Naive thymus-derived CD8-positive, alpha-beta T cell (primary cell): ENCODE measurements at regions not wholly inside any gene's neighbourhood (a gene's known extent, or its start where the extent isn't known, plus 50 kb on each side); places are given as distances from the start of the nearest gene placed in this dataset.
"Not testable (repeated sequence)": the region's sequence is repeated elsewhere in the genome, so short reads cannot be mapped to it uniquely, and the experiment has no call there.

ENCODE experiments used
- ATAC-seq, 2 donors: fragments of 150-1000 bp; cut with Tn5 transposase in 1 of 2; sonication (Bioruptor Pico), chemical (Tn5 transposase) in 1 of 2; 1 replicate in 1 of 2; 2 replicates in 1 of 2; pipeline ENCODE4 v1.10.0; 2021; ENCODE audit warnings: mild to moderate bottlenecking in 2 of 2, moderate library complexity in 2 of 2
- POLR2A ChIA-PET: fragments of 350-600 bp; sonication (Branson Sonifier 250); formaldehyde crosslinking; loops from one replicate; lab custom pipeline; 2021; ENCODE audit warnings: antibody characterized with exemption; lab: Charles Lee
- DNase-seq, 10 donors: peaks; one replicate each; pipeline versions ENCODE4 v3.0.0 to v3.0.0-alpha.2; 2020 to 2022
- H3K27ac Mint-ChIP-seq, 10 donors: one replicate each; pipeline ENCODE4 v1.8.0; 2020 to 2022; ENCODE audit warnings: mild to moderate bottlenecking in 10 of 10, mixed read lengths in 10 of 10, moderate library complexity in 4 of 10, inconsistent platforms in 1 of 10
- H3K27me3 Mint-ChIP-seq, 5 donors: one replicate each; pipeline ENCODE4 v1.8.0; 2021 to 2022; ENCODE audit warnings: mixed read lengths in 5 of 5
- H3K36me3 Mint-ChIP-seq, 3 donors: one replicate each; pipeline ENCODE4 v1.8.0; 2020 to 2022; ENCODE audit warnings: mixed read lengths in 3 of 3, mild to moderate bottlenecking in 2 of 3, inconsistent platforms in 1 of 3
- H3K4me1 Mint-ChIP-seq, 4 donors: one replicate each; pipeline ENCODE4 v1.8.0; 2021 to 2022; ENCODE audit warnings: mixed read lengths in 4 of 4
- H3K4me3 Mint-ChIP-seq, 10 donors: one replicate each; pipeline ENCODE4 v1.8.0; 2020 to 2022; ENCODE audit warnings: mild to moderate bottlenecking in 10 of 10, mixed read lengths in 10 of 10, moderate library complexity in 6 of 10, inconsistent platforms in 1 of 10
- H3K9me3 Mint-ChIP-seq, 9 donors: one replicate each; pipeline ENCODE4 v1.8.0; 2020 to 2022; ENCODE audit warnings: mixed read lengths in 9 of 9, mild to moderate bottlenecking in 3 of 9, inconsistent platforms in 1 of 9, moderate library complexity in 1 of 9

DNA sequence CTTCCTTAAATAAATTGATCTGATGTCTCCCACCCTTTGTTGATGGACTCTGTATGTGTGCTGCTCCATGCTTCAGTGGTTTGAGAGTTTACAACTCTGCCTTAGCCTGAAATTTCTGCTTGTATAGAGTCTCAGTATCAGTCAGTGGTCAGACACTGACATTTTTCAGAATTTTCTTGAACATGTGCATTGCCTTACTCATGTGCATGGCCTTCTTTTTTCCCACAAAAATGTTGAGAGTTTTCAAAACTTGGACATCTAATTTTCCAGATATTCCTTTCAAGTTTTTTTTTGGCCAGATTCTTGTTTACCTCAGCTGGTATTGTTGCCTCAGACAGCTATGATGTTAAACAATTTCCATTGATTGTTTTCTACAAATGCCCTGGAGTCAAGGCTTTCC is 427.1 kb upstream of the CHD1 start:
- Mint-ChIP-seq H3K27me3 (no peaks in the 10 kb centered on the region), H3K27ac (no peak overlapping the region), H3K4me1 (no peaks in the 10 kb centered on the region), H3K4me3 (no peak overlapping the region), H3K36me3 (no peaks in the 10 kb centered on the region), H3K9me3 (peaks cover 2 to 10% (median 5%) of the 10 kb centered on the region in 9 donors)
- no peak for ATAC-seq
- POLR2A ChIA-PET, result no interaction called here
- no peak for DNase-seq

GRCh38 chr5:99349787-99350186 is 421.0 kb upstream of the CHD1 start:
- Mint-ChIP-seq H3K27me3 (no peaks in the 10 kb centered on the region), H3K4me3 (no peak overlapping the region), H3K9me3 (peaks cover 0 to 11% (median 3%) of the 10 kb centered on the region in 9 donors), H3K36me3 (no peaks in the 10 kb centered on the region), H3K27ac (no peak overlapping the region), H3K4me1 (no peaks in the 10 kb centered on the region)
- DNase-seq (no peak), ATAC-seq (no peak)
- POLR2A ChIA-PET, result no interaction called here

DNA sequence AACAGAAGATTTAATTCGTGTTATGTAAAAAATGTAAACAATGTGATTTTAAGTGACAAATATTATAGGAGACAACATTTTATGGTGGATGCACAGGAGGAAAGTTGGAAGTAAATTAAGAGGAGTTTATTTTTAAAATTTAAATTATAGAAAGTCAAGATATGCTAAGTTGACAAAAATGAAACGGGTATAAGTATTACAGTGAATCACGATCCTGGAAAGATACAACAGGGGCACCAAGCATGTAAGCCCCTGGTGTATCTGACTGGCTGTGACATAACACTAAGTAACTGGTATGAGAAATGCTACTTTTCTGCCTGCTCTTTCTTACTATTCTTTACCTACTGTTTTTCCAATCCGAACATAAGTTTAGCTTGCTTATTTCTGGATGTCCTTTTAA is 419.8 kb upstream of the CHD1 start:
- peaks cover 0 to 8% (median 0%) of the 10 kb centered on the region in 9 donors for H3K9me3 Mint-ChIP-seq
- H3K4me1 Mint-ChIP-seq, result no peaks in the 10 kb centered on the region
- no peak overlapping the region for H3K4me3 Mint-ChIP-seq
- H3K27ac Mint-ChIP-seq, result no peak overlapping the region
- POLR2A ChIA-PET, result no interaction called here
- no peaks in the 10 kb centered on the region for H3K36me3 Mint-ChIP-seq
- H3K27me3 Mint-ChIP-seq, result no peaks in the 10 kb centered on the region
- DNase-seq, result no peak
- no peak for ATAC-seq

- H3K27ac Mint-ChIP-seq, H3K36me3 Mint-ChIP-seq, POLR2A ChIA-PET, H3K4me1 Mint-ChIP-seq, ATAC-seq, DNase-seq, H3K27me3 Mint-ChIP-seq, H3K4me3 Mint-ChIP-seq: not testable (repeated sequence)
- peaks cover 9 to 43% (median 22%) of the 10 kb centered on the region in 9 donors for H3K9me3 Mint-ChIP-seq
These were observed 411.0 kb upstream of the CHD1 start for GRCh38 chr5:99339758-99340157.

DNA sequence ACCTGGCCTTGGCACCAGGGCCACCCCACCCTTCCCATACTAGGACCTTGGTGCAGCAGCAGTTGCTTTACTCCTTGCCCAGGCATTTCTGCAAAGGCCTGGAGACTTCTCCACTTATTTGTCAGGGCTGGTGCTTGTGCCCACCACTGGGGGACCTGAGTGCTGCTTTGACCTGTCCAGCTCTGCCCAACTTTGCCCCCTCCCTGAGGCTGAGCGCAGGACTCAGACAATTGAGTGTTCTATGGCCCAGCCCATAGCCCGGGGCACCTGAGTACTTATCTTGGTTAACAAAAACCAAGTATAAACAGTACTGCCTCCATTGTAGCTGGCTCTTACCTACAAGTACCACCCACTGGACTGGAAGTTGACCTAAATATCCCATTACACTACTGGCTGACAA is 406.1 kb upstream of the CHD1 start:
- Mint-ChIP-seq H3K27me3 (no peaks in the 10 kb centered on the region), H3K4me1 (no peaks in the 10 kb centered on the region), H3K36me3 (peaks cover 0 to 11% (median 0%) of the 10 kb centered on the region in 3 donors), H3K4me3 (no peak overlapping the region), H3K9me3 (peaks cover 9 to 46% (median 16%) of the 10 kb centered on the region in 9 donors), H3K27ac (no peak overlapping the region)
- ATAC-seq (no peak), DNase-seq (no peak)
- POLR2A ChIA-PET, result no interaction called here

- peaks cover 0 to 5% (median 0%) of the 10 kb centered on the region in 3 donors for H3K36me3 Mint-ChIP-seq
- H3K9me3 Mint-ChIP-seq, result peaks cover 0 to 21% (median 8%) of the 10 kb centered on the region in 9 donors
- no peaks in the 10 kb centered on the region for H3K27me3 Mint-ChIP-seq
- no peak for DNase-seq
- no peak overlapping the region for H3K4me3 Mint-ChIP-seq
- H3K27ac Mint-ChIP-seq, result no peak overlapping the region
- no peaks in the 10 kb centered on the region for H3K4me1 Mint-ChIP-seq
- POLR2A ChIA-PET, result no interaction called here
- ATAC-seq, result no peak
These were observed 402.3 kb upstream of the CHD1 start for GRCh38 chr5:99331061-99331460.

- H3K36me3 Mint-ChIP-seq, result no peaks in the 10 kb centered on the region
- ATAC-seq (no peak), DNase-seq (no peak)
These were observed 391.6 kb upstream of the CHD1 start for GRCh38 chr5:99320436-99320835.

GRCh38 chr5:99317136-99317535 is 388.3 kb upstream of the CHD1 start:
- Mint-ChIP-seq H3K36me3 (no peaks in the 10 kb centered on the region), H3K4me3 (no peak overlapping the region)

More at GRCh38 chr5:99320436-99320835, 391.6 kb upstream of the CHD1 start:
- POLR2A ChIA-PET, result no interaction called here
- no peaks in the 10 kb centered on the region for H3K27me3 Mint-ChIP-seq
- H3K27ac Mint-ChIP-seq, result no peak overlapping the region
- H3K4me1 Mint-ChIP-seq, result peaks cover 0 to 2% (median 0%) of the 10 kb centered on the region in 4 donors
- H3K9me3 Mint-ChIP-seq, result peaks cover 0 to 16% (median 2%) of the 10 kb centered on the region in 9 donors
- H3K4me3 Mint-ChIP-seq, result no peak overlapping the region

DNA sequence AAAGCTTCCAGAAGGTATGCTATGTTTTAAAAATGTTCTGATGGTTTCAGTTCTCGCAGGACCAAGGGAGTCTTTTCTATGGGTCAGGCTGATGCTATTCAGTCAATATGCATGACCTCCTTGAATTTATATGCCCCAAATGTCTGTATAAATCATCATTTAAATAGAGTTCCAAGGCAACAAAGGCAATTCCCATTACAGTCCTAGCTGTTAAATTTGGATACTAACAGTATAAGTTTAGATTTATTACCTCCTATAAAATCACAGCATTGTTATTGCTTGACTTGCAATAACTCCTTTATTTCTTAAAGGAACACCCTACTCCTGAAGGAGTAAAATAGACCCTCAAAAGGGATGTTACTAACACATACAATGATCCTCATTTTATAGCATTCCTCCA is 387.7 kb upstream of the CHD1 start:
- Mint-ChIP-seq H3K4me3 (no peak overlapping the region), H3K4me1 (peaks cover 0 to 2% (median 0%) of the 10 kb centered on the region in 4 donors), H3K27me3 (no peaks in the 10 kb centered on the region), H3K9me3 (peaks cover 0 to 16% (median 0%) of the 10 kb centered on the region in 9 donors), H3K36me3 (no peaks in the 10 kb centered on the region), H3K27ac (no peak overlapping the region)
- DNase-seq, result no peak
- ATAC-seq, result no peak
- POLR2A ChIA-PET, result no interaction called here

More at GRCh38 chr5:99317136-99317535, 388.3 kb upstream of the CHD1 start:
- POLR2A ChIA-PET, result no interaction called here
- DNase-seq, result no peak
- Mint-ChIP-seq H3K4me1 (peaks cover 0 to 2% (median 0%) of the 10 kb centered on the region in 4 donors), H3K9me3 (peaks cover 0 to 16% (median 0%) of the 10 kb centered on the region in 9 donors), H3K27me3 (no peaks in the 10 kb centered on the region), H3K27ac (no peak overlapping the region)
- ATAC-seq, result no peak

GRCh38 chr5:99315413-99316183 is 386.8 kb upstream of the CHD1 start:
- POLR2A ChIA-PET, result no interaction called here
- Mint-ChIP-seq H3K27me3 (no peaks in the 10 kb centered on the region), H3K36me3 (no peaks in the 10 kb centered on the region), H3K27ac (no peak overlapping the region), H3K9me3 (peaks cover 0 to 16% (median 0%) of the 10 kb centered on the region in 9 donors), H3K4me3 (no peak overlapping the region), H3K4me1 (peaks cover 0 to 2% (median 0%) of the 10 kb centered on the region in 4 donors)
- ATAC-seq (no peak), DNase-seq (no peak)

DNA sequence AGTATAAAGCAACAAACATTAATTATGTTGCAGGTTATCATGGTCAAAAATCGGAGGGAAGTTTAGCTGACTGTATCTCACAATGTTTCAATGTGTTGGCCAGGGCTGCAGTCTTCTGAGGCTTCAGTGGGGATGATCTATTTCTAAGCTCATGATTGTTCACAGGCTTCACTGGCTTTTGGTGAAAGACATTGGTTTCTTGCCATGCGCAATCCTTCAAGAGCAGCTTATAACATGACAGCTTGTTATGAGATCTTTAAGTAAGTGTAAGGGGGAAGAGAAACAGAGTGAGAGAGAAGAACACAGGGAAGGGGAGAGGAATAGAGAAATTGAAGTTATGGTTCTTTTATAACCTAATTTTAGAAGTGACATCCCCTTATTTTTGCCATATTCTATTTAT is 385.9 kb upstream of the CHD1 start:
- no peak for DNase-seq
- no peak overlapping the region for H3K4me3 Mint-ChIP-seq
- no peak overlapping the region for H3K27ac Mint-ChIP-seq
- no peaks in the 10 kb centered on the region for H3K27me3 Mint-ChIP-seq
- peaks cover 0 to 2% (median 0%) of the 10 kb centered on the region in 4 donors for H3K4me1 Mint-ChIP-seq
- H3K9me3 Mint-ChIP-seq, result peaks cover 0 to 16% (median 0%) of the 10 kb centered on the region in 9 donors
- POLR2A ChIA-PET, result no interaction called here
- ATAC-seq, result no peak
- no peaks in the 10 kb centered on the region for H3K36me3 Mint-ChIP-seq

DNA sequence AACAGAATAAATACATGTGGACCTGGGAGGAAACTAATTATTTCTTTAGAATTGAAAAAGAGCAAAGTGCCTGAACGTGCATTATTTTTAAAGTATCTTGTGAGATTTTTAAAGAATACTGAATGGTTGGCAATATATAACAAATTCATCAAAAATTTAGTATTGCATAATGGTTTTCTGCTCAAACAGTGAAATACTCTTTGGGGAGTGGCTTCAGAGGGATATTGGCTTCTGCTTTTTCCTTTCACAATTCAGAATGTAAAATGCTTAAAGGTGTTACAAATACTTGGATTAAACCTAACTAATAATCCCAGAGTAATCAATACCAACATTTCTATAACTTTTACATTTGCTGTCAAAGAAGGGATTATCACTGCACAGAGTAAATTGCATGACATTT is 379.3 kb upstream of the CHD1 start:
- POLR2A ChIA-PET, result no interaction called here
- ATAC-seq (no peak), DNase-seq (no peak)
- H3K9me3 Mint-ChIP-seq, result peaks cover 0 to under 1% (median 0%) of the 10 kb centered on the region in 9 donors
- no peak overlapping the region for H3K4me3 Mint-ChIP-seq
- H3K36me3 Mint-ChIP-seq, result no peaks in the 10 kb centered on the region
- no peaks in the 10 kb centered on the region for H3K27me3 Mint-ChIP-seq
- peaks cover 0 to 2% (median 0%) of the 10 kb centered on the region in 4 donors for H3K4me1 Mint-ChIP-seq
- no peak overlapping the region for H3K27ac Mint-ChIP-seq

DNA sequence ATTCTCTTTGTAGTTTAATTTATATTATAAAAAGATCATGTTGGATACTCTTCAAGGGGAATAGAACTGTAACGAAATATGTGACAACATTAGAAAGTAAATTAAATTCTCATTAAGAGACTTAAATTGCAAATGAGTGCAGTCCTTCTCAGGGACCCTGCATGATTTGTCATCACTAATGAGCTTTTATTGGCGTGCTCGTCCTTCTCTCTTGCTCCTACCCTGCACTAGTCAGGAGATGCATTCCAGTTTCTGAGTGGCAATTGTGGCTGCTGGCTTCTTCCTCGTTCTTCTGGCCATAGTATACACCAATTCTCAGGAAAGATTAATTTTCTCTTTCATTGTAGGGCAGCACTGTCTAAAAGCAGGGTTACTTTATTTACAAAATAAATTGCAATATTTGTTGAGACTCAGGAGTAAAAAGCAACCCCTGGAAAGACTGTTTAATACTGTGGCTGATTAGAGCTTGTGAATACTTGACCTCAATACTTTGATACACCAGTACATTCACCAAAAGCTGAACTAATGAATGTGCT is 376.3 kb upstream of the CHD1 start:
- H3K4me3 Mint-ChIP-seq, result no peak overlapping the region
- POLR2A ChIA-PET, result no interaction called here
- no peak for DNase-seq
- no peaks in the 10 kb centered on the region for H3K27me3 Mint-ChIP-seq
- H3K4me1 Mint-ChIP-seq, result peaks cover 0 to 2% (median 0%) of the 10 kb centered on the region in 4 donors
- ATAC-seq, result no peak
- peaks cover 0 to 6% (median 5%) of the 10 kb centered on the region in 9 donors for H3K9me3 Mint-ChIP-seq
- H3K36me3 Mint-ChIP-seq, result no peaks in the 10 kb centered on the region
- no peak overlapping the region for H3K27ac Mint-ChIP-seq
